SK-N-MC (cell line): ENCODE measurements at regions not wholly inside any gene's neighbourhood (a gene's known extent, or its start where the extent isn't known, plus 50 kb on each side); places are given as distances from the start of the nearest gene placed in this dataset.

ENCODE experiments used
- EZH2 ChIP-seq: fragments of 200-600 bp; sonication (generic); IDR thresholded peaks from one replicate; pipeline ENCODE4 v1.6.1; 2017; ENCODE audit warnings: antibody characterized with exemption
- POLR2AphosphoS5 ChIP-seq: IDR thresholded peaks from 2 replicates; pipeline ENCODE4 v1.6.1; 2012; ENCODE audit warnings: mild to moderate bottlenecking, low read depth, low read length, borderline replicate concordance

GRCh38 chr11:113615773-113616172 lies 90.3 kb downstream of the TMPRSS5 start:
- no peak for TF ChIP-seq EZH2
- no peak for TF ChIP-seq POLR2AphosphoS5
